Globus pallidus (tissue), 1 donor: ENCODE measurements at regions not wholly inside any gene's neighbourhood (a gene's known extent, or its start where the extent isn't known, plus 50 kb on each side); places are given as distances from the start of the nearest gene placed in this dataset.

Experiments
- DNase-seq: peaks from one replicate; pipeline ENCODE4 v3.0.0-alpha.2; 2015; ENCODE audit warnings: low spot score

- DNase-seq = no peak
Observed at GRCh38 chr22:48855013-48855412, 972.7 kb downstream of the BRD1 start.

GRCh38 chr22:48853627-48854240 is 973.9 kb downstream of the BRD1 start:
- peak; percentile 5 for DNase-seq

DNA sequence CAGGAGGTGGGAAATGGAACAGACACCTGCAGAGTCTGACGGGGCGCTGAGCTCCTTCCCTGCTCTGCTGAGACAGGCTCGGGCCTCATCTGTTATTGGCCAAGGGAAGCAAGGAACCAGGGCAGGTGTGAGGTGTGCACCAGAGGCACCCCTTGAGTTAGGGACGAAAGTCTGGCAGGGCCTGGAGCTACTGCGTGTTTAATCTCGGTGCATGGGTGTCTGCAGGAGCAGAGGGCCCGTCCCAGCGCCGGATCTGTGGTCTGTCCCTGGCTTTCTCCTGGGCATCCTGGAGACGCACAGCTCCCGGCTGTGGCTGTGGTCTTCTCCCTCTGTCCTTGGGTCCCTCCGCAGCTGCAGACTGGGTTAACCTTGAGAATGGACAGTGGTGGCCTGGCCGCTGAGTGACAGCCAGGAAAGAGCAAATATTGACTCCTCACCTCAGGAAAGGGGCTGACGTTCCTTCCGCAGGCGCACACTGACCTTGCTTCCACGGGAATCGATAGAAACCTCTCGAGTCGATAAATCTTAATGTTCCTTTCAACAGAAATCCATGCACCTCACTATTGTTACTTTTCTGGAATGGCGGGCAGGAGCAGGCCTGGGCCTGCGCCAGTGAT is 975.6 kb downstream of the BRD1 start:
- DNase-seq = no peak

DNA sequence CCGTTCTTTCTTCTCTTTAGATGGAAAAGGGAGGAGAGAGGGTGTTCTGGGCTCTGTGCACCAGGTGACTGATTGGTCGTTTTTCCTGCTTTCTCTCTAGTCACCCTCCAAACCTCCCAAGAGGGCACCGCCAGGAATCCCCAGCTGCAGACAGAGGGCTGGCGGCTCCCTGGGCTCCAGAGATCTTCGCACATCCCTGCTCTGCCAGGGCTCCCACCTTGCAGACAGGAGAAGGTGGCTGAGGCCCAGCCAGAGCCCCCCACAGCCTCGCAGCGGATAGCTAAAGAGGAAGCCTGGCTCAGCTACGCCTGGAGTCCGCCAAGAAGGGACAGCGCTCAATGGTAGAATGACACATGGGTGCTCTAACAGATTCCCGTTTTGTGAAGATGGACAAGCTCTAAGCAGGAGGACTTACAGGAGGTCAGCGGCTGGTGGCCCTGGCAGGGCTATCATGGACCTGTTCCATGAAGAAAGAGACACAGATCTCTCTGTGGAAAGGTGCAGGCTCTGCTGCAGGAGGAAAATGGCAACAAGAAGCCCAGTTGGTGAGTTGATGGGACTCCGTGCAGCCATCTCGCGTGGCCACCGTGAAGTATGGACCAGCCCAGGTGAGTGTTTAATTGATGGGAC is 976.9 kb downstream of the BRD1 start:
- no peak for DNase-seq

DNA sequence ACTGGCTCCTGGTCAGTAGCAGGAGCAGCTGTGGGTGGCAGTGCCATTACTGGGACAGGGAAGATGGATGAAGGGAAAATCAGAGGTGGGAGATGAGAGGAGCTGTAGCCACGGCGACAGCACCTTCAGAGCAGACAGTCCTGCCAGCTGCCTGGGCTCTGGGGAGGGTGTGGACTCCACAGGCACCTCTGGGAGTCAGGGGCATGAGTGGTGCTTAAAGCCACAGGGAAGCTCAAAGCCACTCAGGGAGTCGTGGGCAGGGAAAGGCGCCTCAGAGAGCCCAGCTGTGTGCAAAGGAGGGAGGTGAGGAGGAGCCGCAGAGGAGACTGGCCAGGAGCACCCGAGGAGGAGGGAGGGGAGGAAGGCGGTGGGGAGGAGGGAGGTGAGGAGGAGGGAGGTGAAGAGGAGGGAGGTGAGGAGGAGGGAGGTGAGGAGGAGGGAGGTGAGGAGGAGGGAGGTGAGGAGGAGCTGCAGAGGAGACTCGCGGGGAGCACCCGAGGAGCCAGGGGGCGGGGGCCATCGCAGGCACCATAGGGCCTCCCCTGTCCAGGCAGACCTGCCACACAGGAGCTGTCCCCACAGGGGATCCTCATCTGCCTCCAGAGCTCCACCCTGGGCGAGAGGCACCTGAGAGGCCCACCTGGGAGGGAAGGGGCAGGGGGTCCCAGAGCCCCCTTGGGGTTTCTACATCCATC is 977.6 kb downstream of the BRD1 start:
- DNase-seq = no peak

- no peak for DNase-seq
Observed at GRCh38 chr22:48849219-48849912, 978.3 kb downstream of the BRD1 start.

- no peak for DNase-seq
Observed at GRCh38 chr22:48846200-48846599, 981.5 kb downstream of the BRD1 start.

DNA sequence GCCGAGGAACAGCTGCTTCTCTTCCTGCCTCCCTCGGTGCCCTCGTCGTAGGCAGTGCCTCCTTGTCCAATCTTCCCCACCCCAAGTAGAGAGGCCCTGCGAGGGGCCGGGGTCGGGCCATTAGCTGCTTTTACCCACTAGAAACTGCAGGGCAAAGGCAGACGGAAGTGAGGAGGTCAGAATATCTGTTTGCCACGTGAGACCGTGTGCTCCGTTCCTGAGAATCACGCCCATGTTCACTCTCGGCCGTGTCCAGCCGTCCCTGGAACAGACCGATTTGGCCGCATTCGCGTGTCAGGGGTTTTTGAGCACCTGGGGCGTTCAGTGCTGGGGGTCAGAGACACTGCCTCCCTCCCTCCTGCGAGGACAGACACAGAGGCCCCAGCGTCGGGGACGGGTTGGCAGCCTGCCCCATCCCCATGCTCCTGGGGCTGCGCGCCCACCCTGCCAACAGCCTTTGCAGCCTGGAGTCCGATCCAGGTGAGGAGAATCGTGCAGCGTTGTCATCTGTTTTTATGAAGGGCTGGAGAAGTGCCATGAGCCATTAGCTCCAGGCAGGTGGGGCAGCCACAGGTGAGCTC is 982.2 kb downstream of the BRD1 start:
- DNase-seq = no peak

DNA sequence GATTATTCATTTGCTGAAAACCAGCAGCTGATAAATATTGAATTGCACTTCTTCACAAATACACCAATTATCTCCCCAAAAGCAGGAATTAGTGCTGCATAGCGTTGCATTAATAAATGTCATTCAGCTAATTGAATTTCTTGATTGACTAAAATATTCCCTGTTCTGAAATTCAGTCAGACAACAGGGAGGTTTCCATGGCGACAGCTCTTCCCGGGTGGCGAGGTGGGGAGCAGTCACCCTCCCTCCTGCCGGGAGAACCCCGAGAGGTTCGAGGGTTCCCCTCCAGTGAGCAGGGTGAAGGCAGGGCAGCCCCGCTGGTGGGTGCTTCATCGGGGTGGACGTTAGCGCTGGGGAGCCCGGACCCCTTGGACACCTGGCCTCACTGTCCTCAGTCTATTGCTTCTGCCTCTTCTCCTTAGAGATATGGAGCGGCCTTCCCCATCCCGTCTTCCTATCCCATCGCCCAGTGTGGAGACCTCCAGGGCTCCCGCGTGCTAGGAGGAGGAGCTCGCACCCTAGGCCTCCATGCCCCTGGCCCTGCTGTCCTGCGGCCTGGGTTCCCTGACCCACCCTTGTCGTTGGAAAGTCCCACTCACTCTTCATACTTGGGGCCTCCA is 983.5 kb downstream of the BRD1 start:
- no peak for DNase-seq

DNA sequence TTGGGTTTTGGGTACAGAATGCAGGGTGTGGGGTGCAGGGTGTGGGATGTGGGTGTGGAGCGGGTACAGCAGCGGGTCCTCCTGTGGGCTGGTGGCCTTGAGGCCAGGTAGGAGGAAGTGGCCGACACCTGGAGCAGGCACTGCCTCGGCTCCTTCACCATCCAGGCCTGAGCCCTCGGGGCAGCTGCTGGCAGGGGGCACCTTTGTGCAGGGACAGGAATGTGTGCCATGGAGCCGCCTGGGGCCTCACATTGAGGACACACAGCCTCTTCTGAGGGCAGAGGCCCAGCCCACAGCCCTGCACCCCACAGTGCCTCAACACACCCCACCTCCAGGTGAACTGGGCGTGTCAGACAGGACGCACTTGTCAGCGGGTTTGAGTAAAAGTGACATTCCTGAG is 984.0 kb downstream of the BRD1 start:
- no peak for DNase-seq

GRCh38 chr22:48842976-48843375 is 984.7 kb downstream of the BRD1 start:
- no peak for DNase-seq

DNA sequence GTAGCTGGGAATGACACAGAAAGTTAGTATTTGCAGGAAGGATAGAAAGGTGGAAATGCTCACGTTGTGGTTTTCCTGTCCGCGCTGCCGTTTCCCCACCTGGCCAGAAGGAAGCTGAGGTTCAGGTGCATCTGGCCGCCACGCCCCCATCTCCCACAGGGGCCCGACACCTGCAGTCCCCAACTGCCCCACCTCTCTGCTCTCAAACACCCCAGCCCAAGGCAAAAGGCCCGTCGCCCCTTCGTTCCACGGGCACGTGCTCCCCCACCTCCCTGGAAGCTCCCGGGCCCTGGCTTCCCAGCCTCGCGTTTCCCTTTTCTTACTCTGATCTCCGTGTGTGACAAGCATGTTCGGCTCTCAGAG is 985.1 kb downstream of the BRD1 start:
- no peak for DNase-seq

- no peak for DNase-seq
Observed at GRCh38 chr22:48841881-48842582, 985.6 kb downstream of the BRD1 start.

GRCh38 chr22:48840112-48840949 is 987.3 kb downstream of the BRD1 start:
- no peak for DNase-seq

GRCh38 chr22:48838846-48839730 is 988.6 kb downstream of the BRD1 start:
- no peak for DNase-seq

DNA sequence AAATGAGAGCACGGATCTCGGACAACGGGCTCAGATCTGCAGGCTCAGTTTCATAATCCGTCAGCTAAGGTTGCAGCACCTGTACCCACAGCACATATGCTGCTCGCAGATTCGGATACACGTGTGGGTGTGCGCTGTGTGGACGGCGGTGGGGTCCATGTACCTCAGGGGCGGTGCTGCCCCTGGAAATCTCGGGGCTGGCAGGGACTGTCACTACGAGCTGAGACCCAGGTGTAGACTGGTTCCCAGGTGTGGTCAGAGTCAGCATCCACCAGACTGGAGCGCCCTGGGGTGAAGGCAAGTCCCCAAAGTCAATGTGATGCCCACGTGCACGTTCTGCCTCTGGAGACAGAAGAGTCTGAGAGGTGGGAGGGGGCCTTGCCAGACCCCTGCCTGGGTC is 989.3 kb downstream of the BRD1 start:
- no peak for DNase-seq

DNA sequence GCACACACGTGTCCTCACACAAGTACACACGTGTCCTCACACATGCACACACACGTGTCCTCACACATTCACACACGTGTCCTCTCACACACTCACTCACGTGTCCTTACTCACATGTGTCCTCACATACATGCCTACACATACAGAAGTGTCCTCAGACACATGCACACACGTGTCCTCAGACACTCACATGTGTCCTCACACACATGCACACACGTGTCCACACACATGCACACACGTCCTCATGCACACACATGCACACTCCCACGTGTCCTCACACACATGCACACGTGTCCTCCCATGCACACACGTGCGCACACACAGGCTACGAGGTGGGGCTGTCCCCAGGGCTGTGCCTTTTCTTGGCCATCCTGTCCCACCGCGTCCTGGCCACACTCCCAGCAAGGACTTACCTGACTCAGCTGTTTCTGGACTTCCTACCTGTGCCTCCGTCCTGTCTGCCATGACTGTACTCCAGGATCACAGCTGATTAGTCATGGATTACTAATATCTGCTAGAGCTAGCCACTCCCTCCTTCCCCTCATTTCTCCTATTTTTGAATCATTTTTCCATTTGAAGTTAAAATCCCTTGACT is 990.2 kb downstream of the BRD1 start:
- no peak for DNase-seq

DNA sequence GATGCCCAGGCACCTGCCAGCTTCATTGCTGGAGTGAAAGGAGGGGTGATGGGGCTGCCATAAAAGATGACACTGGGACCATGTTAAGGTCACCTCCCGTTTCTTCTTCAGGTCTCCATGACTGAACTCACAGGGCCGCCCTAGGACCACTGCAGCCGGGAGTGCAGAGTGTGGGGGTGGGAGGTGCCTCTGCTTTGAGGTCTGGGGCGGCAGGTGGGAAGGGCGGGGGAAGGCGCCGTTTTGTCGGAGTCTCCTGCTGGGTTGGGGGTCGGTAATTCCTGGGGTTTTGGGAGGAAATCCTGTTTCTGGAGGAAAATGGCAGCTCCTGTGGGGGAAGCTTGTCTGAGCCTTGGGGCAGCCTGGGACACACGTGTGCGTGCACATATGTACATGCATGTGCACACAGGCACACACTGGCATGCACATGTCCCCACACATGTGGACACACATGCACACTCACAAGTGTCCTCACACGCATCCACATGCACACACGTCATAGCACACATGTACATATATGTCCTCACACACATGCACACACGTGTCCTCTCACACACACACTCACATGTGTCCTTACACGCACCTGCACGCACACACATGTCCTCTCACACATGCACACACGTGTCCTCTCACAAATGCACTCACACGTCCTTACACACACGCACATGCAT is 990.9 kb downstream of the BRD1 start:
- no peak for DNase-seq
